ENCODE measurements at regions not wholly inside any gene's neighbourhood (a gene's known extent, or its start where the extent isn't known, plus 50 kb on each side); places are given as distances from the start of the nearest gene placed in this dataset.

GRCh38 chr10:78843495-78843894 lies 225.3 kb upstream of the ZMIZ1 start:
- H3K27ac ChIP-seq, result no peak overlapping the region
- no peaks in the 10 kb centered on the region for H3K27me3 ChIP-seq
- H3K9me3 ChIP-seq, result peaks cover 0 to 3% (median 0%) of the 10 kb centered on the region in 4 donors
- no peak for TF ChIP-seq EP300 (IDR thresholded peaks at IDR 0.05)
- no peak for TF ChIP-seq POLR2A (IDR thresholded peaks at IDR 0.05)
- TF ChIP-seq, protein P1, sequence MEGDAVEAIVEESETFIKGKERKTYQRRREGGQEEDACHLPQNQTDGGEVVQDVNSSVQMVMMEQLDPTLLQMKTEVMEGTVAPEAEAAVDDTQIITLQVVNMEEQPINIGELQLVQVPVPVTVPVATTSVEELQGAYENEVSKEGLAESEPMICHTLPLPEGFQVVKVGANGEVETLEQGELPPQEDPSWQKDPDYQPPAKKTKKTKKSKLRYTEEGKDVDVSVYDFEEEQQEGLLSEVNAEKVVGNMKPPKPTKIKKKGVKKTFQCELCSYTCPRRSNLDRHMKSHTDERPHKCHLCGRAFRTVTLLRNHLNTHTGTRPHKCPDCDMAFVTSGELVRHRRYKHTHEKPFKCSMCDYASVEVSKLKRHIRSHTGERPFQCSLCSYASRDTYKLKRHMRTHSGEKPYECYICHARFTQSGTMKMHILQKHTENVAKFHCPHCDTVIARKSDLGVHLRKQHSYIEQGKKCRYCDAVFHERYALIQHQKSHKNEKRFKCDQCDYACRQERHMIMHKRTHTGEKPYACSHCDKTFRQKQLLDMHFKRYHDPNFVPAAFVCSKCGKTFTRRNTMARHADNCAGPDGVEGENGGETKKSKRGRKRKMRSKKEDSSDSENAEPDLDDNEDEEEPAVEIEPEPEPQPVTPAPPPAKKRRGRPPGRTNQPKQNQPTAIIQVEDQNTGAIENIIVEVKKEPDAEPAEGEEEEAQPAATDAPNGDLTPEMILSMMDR (IDR thresholded peaks at IDR 0.05), result no peak
- no peaks in the 10 kb centered on the region for H3K36me3 ChIP-seq
- no peak overlapping the region for H3K4me3 ChIP-seq
- 91 to 95% methylated on average over 1 of the region's 1 CpG for WGBS, 2 donors
- no peak for DNase-seq (ENCODE audit: low spot score in 2 of 2)
- H3K4me1 ChIP-seq, result peaks cover 0 to 5% (median 0%) of the 10 kb centered on the region in 4 donors

DNA sequence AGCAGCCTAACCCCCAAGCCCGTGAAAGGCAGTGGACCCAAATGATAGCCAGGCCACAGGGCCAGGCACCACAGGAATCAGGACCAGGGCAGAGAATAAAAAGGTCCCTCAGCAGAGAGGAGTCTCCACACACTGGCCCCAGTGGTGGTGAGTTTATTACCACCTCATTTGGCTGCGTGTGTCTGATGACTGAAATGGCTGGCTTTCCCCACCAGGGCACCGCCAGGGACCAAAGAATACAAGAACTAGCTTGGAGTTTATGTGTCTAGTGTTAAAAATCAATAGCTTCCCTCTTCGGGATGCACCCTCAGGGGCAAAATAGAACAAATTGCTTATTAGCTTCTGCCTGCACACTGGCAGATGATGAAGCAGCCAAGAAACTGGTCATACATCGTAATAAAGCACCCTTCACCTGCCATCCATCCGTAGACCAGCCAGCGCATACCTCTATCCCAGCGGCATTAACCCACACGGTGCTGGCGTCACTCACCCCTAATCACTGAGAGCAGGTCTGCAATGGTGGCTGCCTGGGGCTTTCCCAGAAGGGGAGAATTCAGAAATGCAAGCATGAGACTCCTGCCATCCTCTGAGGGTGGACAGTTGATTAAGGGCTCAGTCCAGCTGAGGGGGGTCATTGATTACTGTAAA lies 223.7 kb upstream of the ZMIZ1 start:
- no peaks in the 10 kb centered on the region for H3K36me3 ChIP-seq
- no peaks in the 10 kb centered on the region for H3K27me3 ChIP-seq
- peaks cover 0 to 3% (median 0%) of the 10 kb centered on the region in 4 donors for H3K9me3 ChIP-seq
- TF ChIP-seq, protein P1 (IDR thresholded peaks at IDR 0.05), result no peak
- TF ChIP-seq POLR2A (IDR thresholded peaks at IDR 0.05) (no peak), EP300 (IDR thresholded peaks at IDR 0.05) (no peak)
- peaks cover 0 to 4% (median 0%) of the 10 kb centered on the region in 4 donors for H3K4me1 ChIP-seq
- no peak overlapping the region for H3K27ac ChIP-seq
- WGBS, 2 donors, result 63 to 67% methylated on average over 10 of the region's 10 CpGs
- H3K4me3 ChIP-seq, result no peak overlapping the region
- no peak for DNase-seq (ENCODE audit: low spot score in 2 of 2)

GRCh38 chr10:78846071-78846470 lies 222.7 kb upstream of the ZMIZ1 start:
- 80 to 81% methylated on average over 5 of the region's 5 CpGs for WGBS, 2 donors

GRCh38 chr10:78846760-78847159 lies 222.0 kb upstream of the ZMIZ1 start:
- TF ChIP-seq POLR2A (IDR thresholded peaks at IDR 0.05) (no peak), EP300 (IDR thresholded peaks at IDR 0.05) (no peak)
- TF ChIP-seq, protein P1 (IDR thresholded peaks at IDR 0.05), result no peak
- peaks cover 0 to 3% (median 0%) of the 10 kb centered on the region in 4 donors for H3K9me3 ChIP-seq
- WGBS, 2 donors, result 88 to 95% methylated on average over 7 of the region's 7 CpGs
- H3K27ac ChIP-seq, result no peak overlapping the region
- H3K27me3 ChIP-seq, result no peaks in the 10 kb centered on the region
- peaks cover 0 to 12% (median 0%) of the 10 kb centered on the region in 4 donors for H3K4me1 ChIP-seq
- H3K36me3 ChIP-seq, result no peaks in the 10 kb centered on the region
- DNase-seq (ENCODE audit: low spot score in 2 of 2), result no peak
- H3K4me3 ChIP-seq, result no peak overlapping the region

More at GRCh38 chr10:78846071-78846470, 222.7 kb upstream of the ZMIZ1 start:
- no peak overlapping the region for H3K4me3 ChIP-seq
- no peak for DNase-seq (ENCODE audit: low spot score in 2 of 2)
- peaks cover 0 to 3% (median 0%) of the 10 kb centered on the region in 4 donors for H3K9me3 ChIP-seq
- no peak overlapping the region for H3K27ac ChIP-seq
- no peaks in the 10 kb centered on the region for H3K36me3 ChIP-seq
- TF ChIP-seq, protein P1 (IDR thresholded peaks at IDR 0.05), result no peak
- H3K27me3 ChIP-seq, result no peaks in the 10 kb centered on the region
- H3K4me1 ChIP-seq, result peaks cover 0 to 7% (median 0%) of the 10 kb centered on the region in 4 donors

DNA sequence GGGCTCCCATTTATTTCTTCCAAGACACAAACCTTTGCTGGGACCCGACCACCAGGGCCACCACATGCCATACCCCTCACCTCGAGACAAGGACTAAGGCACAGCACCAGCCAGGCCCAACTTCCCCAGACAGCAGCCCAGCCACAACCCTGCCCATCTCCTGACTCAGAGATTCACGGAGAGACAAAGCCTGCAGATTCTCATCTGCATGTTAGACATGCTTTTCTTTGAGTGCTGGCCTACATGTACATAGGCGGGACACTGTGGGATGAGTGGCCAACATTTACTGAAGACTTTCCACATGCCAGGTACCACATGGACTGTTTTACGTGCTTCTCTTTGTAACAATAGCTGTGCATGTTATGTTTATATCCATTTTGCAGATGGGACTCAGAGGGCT lies 221.3 kb upstream of the ZMIZ1 start:
- Histone ChIP-seq H3K4me1 (peaks cover 0 to 16% (median 0%) of the 10 kb centered on the region in 4 donors), H3K9me3 (peaks cover 0 to 3% (median 0%) of the 10 kb centered on the region in 4 donors), H3K27ac (no peak overlapping the region), H3K27me3 (no peaks in the 10 kb centered on the region), H3K4me3 (no peak overlapping the region), H3K36me3 (no peaks in the 10 kb centered on the region)
- DNase-seq (ENCODE audit: low spot score in 2 of 2), result no peak
- WGBS, 2 donors, result 78 to 92% methylated on average over 5 of the region's 5 CpGs
- TF ChIP-seq EP300 (IDR thresholded peaks at IDR 0.05), result no peak
- TF ChIP-seq POLR2A (IDR thresholded peaks at IDR 0.05), result no peak
- TF ChIP-seq, protein P1 (IDR thresholded peaks at IDR 0.05), result no peak

Data from tibial nerve (tissue), 4 donors.